ENCODE measurements at regions not wholly inside any gene's neighbourhood (a gene's known extent, or its start where the extent isn't known, plus 50 kb on each side); places are given as distances from the start of the nearest gene placed in this dataset.

DNA sequence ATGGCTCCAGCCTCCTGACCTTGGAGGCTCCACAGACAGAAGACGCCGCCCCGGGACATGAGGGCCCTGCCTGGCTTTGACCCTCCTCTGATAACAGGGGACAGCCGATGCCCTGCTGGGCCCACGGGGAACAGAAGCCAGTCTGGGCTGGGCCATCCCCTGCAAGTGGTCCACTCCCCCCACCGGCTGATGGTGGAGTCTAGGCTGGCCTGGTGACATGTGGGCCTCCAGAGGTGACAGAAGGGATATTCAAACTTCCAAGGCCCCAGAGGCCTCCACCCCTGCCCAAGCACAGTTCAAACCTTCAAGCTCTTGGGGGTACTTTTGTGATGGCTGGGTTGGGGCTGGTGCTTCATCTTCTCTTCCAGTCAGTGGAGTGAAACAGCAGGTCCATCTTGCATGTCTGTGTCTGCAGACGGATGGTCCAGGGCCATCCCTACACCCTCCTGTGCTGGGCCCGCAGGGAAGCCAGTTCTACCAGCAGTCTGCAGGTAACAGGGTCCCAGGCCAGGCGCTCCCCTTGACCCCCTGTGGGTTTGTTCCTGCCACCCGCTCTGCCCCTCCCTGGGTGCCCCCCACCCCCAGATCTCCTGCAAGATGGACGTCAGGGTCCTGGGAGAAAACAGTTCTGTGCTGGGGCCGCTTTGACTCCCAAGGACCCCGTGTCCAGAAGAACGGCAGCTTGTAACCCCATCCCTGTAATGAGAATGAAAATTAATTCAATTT, 929.9 kb downstream of the BRD1 start:
- DNase-seq (ENCODE audit: low read depth in 2 of 2): no peak

DNA sequence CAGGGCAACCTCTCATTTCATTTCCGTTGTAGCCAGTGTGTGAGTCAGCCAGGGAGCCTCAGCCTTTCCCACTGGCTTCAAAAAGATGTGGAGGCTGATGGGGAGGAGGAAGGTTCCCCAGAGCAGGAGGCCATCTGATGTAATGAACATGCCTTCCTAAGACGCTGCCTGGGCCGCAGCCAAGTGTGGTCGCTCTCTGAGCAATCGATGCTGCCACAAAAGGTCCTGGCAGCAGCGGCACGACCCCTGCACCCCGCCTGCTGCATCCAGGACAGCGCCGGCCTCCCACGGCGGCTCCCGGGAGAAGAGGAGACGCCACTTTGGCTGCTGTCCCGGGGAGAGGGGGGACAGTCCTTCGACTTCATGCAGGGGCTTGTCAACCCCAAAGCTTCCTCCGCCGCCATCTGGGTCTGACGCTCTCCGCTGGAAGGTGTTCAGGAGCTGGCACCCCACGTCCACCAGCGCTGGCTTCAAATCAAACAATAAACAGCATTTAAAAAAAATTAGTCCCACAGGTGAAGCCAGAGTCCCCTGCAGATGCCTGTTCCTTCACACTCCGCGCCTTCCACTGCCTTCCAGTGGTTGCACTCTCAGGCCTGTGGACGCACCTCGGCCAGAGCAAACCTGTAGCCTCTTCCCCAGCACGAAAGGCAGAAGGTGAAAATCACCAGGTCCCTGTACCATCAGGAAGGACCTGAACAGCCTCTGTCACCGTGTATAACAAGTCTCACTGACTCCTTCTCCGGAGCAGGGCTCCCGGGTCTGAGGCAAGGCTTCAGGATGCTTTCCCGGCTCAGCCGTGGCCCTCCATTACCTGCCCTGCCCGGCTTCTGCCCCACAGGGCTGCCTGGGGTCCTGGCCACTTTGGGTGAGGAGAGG, 930.7 kb downstream of the BRD1 start:
- no peak for DNase-seq (ENCODE audit: low read depth in 2 of 2)

DNA sequence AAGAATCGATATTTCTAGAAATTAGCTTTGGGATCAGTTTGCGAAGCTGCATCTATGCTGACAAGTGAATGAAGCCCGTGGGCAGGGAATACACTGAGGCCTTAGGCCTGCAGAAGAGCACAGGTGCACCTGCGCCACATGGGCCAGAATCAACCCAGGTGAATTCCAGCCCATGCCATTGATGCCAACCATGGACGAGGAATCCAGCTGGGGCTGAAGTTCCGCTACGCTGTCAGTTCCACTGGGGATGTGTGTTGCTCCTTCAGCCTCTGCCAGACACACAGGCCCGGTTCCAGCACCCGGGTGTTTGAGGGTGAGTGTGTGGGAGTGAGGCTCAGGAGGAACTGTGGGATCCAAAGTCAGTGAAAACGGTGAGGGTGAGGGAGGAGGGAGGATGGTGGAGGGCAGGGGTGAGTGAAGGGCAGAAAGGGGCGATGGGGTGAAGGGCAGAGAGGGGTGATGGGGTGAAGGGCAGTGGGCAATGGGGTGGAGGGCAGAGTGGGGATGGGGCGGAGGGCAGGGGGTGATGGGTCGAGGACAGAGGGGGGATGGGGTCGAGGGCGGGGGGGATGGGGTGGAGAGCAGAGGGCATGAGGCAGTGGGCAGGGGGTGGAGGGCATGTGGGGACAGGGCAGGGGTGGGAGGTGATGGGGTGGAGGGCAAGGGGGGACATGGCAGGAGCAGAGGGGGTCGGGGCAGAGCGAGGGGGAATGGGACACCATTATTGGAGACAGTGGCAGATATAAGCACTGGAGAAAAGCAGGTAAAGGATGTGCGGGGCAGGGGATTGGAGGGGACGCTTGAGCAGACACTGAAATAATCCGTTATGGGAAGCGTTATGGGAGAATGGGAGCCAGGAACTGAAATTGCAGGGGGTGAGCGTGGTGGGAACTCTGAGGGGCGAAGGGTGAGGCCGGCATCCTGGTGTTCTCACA, 931.6 kb downstream of the BRD1 start:
- DNase-seq (ENCODE audit: low read depth in 2 of 2): no peak

DNA sequence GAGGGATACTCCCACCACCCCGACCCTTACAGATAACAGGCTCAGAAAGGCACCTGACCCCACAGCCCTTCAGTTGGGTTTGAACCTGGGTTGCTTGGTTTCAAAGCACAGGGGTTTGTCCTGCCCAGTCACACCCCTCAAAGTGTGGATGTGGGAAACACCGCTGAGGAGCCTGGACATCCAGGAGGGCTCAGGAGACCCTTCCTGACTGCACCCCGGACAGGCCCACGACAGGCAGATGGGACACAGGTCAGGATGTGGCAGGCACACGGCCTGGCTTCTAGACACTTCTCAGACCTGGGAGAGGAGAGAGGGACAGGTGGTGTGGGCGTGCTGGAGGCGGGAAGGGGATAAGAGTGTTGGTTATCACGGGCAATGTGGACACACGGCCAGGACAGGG, 932.3 kb downstream of the BRD1 start:
- no peak for DNase-seq (ENCODE audit: low read depth in 2 of 2)

DNA sequence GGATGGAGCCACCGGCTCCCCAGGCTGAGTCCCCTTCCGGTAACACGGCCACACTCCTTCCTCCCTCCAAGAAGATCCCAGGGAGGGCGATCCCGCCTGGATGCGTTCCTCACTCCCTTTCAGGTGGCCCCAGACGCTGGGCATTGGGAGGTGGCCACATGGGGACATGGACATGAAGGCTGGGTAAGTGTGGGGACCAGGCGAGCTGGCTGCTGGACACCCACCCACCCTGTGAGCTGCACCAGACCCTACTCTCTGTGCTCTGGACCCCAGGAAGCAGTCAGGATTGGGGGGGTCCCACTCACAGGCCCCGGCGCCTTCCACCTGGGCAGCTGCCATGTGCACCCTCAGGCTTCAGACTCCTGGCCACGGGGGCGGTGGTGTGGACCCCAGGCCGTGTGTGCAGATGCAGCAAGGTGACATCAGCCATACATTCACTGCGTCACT, 932.8 kb downstream of the BRD1 start:
- no peak for DNase-seq (ENCODE audit: low read depth in 2 of 2)

DNA sequence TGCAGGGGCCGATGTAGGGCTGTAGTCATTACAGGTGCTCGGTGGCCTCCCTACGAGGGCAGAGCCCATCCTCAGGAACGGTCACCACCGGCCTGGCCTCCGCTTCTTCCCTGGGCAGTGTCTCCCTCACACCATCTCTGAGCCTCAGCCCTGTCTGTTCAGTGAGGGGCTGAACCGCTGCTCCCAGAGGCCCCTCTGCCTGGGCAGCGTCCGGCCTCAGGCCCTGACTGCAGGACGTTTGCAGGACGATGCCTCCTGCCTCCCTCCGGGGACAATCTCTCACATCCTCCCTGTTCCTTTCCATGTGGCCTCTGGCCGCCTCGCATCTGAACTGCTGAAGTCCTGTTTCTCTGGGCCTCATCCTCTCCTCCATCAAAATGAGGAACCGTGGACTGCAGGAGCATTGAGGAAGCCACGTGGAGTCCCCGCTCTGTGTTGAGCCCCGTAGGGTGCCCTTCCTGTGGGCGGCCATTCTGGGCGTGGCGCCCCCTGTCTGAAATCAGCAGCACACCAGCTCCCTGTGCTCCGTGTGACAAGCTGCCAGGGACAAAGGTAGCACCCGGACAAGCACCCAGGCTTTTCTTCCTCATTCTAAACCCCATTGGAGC, 933.5 kb downstream of the BRD1 start:
- DNase-seq (ENCODE audit: low read depth in 2 of 2): no peak

DNA sequence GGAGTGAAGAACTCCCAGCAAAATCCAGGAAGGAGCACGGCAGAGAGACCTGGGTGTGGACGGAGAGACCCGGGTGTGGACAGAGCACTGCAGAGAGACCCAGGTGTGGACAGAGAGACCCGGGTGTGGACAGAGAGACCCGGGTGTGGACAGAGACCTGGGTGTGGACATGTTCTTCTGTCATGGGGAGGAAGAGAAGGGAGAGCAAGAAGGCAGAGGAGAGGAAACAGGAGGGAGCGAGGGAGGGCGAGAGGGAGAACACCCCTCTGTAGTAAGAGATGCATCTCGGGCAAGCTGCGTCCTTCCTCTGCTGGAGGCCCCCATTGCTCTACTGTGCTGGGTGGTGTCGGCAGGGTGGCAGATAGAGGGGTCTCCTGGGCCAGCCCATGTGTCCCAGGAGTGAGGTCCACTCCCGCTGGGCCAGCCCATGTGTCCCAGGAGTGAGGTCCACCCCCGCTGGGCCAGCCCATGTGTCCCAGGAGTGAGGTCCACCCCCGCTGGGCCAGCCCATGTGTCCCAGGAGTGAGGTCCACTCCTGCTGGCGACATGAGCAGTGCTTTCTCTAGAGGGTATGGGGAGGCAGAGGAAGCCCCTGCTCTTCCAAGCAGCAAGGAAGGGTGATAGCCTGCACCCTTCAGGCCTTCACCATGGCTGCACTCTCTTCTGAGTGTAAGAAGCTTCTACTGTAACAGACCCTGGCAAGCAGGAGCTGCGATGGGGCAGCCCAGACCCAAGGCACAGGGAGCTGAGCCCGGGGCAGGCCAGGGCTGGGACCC, 934.2 kb downstream of the BRD1 start:
- no peak for DNase-seq (ENCODE audit: low read depth in 2 of 2)

DNA sequence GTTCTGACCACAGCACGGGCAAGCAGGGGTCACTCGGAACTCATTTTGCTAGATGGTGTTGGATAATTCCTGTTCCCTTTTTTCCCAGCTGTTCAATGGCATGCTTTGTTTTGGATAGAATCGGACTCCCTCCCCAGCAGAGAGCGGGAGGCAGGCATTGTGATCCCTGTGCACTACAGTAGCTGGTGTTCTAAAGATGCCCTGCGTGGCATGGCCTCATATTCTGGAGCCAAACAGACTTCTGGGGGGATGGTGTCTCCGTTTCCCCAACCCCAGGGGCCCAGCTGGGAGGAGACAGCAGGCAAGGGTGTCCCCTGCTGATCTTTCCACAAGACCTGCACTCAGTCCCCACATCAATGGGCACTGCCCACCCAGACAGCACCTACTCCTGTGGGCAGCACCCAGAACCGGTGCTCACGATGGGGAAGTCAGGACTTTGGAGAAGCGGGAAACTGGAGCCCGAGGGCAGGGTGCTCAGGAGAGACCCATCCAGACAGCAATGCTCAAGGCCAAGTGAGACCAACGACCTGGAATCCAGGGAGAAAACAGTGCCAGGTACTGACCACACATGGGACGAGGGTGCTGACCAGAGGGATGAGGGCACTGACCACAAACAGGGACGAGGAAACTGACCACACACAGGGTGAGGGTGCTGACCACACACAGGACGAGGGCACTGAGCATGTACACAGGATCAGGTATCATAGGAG, 934.9 kb downstream of the BRD1 start:
- DNase-seq (ENCODE audit: low read depth in 2 of 2): no peak

DNA sequence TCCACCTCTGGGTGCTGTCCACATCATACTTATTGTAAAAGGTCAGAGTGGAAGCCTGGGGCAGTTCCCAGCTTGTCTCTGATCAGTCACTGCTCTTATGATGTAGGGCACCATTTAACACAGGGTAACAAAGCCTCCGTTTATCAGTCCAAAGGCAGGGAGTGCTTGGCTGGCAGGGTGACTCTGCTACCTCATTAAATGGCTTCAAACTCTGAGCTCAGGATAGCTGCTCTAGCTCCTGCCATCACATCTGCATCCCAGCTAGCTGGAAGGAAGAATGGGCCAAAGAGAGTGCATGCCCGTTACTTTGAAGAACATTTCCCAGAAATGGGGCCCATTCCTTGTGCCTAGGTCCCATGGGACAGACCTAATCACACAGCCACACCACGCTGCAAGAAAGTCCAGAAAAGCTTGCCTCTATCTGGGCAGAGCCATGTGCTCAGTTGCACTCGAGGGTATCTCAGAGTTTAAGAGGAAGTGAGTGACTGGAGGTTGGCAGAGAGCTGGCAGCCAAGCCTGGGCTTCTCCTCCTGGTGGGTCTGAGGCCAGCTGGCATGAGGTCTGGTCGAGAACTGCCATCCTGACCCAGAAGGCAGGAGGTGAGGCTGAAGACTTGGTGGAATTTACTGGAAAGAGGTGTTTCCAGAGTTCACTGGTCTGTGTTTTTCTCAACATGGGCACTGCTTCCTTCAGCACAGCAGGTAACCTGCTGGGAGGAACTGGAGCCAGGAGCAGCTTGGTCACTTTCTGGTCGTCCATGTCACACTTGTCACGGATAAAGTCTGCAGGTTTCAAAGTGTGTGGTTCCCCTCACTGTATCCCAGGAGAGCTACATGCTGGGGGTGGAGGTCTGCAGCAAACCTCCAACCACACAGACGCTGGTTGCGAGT, 935.7 kb downstream of the BRD1 start:
- no peak for DNase-seq (ENCODE audit: low read depth in 2 of 2)

DNA sequence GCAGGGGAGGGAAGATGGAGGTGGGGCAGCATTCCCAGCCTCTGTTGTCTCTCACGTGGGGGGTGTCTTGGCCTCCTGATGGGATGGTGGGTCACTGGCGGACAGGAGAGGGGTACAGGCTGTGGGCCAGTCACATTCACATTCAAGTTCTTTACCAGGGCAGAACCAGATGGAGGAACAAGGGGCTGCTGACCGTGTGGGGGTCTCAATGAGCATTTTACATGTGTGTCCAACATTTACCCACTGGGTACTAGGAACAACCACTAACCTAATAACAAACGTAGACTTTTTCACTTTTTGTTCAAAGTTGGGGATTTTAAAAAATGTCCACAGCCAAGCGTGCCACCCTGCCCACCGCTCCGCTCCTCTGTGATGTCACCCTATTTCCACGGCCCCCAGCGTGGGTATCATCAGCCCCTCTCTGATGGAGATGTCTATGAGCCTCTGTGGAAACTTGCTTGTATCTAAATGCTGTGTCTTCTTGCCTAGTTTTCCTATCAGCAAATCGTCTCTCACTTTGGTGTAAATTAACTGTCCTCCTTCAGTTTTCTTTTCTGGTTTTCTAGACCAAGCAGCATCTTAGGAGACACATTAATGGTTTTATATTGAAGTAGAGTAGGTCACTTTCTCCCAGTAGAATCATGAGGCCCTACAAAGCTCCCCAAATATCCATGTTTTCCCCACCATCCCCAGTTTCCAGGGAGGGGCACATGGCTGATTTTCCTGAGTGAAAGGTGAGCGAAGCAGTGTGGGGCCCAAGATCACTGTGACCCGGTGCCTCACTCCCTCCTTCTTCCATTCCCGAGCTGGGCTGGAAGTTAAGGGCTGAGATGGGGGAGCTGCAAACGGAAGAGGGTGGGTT, 936.7 kb downstream of the BRD1 start:
- no peak for DNase-seq (ENCODE audit: low read depth in 2 of 2)

DNA sequence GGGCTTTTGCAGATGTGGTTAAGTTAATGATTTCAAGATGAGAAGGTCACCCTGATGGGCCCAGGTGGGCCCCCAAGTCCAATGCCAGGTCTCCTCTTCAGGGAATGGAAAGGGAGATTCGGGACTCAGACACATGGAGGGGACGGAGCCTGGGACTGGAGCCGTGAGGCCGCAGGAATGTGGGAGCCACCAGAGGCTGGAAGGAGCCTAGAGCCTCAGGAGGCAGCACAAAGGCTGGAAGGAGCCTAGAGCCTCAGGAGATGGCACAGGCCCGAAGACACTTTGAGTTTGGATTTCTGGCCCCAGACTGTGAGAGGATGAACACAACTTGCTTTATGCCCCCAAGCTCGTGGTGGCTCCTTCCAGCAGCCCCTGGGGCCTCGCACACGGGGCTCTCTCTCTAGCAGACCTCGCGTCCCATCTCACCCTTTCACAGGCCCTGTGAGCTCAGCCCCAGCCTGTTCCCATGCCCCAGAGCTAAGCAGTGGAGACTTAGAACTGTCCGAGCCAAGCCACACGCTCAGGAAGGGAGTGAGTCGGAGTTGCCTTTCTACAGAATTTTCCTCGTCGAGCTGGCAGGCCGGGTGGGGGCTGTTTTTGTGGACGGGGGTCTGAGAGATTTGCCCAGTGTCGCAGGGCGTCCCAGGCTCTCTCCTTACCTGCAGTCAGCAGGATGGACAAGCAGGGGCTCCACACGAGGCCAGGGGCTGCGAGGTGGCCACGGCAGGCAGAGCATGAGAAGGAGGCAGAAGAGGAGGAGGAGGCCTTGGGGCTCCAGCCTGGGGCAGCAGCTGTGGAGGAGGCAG, 937.6 kb downstream of the BRD1 start:
- no peak for DNase-seq (ENCODE audit: low read depth in 2 of 2)

DNA sequence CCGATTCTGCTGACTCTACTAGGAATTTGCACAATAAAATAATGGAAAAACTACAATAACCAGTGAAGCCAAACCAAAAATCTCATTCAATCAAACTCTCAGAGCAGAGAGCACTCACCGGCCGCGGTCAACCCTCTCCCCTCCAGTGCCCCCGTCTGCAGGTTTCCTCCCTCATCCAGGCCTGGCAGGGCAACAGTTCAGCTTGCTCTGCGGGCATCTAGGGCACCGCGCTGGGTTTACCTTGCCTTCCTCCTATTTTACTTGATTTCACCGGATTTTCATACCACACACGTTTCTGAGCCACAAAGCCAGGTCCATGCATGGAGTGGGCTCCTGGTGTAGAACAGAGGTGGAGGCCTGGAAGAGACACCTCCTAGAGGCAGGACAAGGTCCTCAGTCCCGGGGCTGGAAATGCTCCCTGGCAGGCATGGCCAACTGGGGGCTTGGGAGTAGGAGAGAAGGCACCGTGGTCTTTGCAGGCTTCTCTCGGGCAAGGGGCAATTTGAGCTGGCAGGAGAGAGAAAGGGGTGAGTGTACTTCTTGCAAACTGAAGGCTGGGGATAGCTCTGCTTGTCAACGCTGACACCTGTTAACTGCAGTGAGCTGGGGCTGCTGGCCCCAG, 938.4 kb downstream of the BRD1 start:
- no peak for DNase-seq (ENCODE audit: low read depth in 2 of 2)

DNA sequence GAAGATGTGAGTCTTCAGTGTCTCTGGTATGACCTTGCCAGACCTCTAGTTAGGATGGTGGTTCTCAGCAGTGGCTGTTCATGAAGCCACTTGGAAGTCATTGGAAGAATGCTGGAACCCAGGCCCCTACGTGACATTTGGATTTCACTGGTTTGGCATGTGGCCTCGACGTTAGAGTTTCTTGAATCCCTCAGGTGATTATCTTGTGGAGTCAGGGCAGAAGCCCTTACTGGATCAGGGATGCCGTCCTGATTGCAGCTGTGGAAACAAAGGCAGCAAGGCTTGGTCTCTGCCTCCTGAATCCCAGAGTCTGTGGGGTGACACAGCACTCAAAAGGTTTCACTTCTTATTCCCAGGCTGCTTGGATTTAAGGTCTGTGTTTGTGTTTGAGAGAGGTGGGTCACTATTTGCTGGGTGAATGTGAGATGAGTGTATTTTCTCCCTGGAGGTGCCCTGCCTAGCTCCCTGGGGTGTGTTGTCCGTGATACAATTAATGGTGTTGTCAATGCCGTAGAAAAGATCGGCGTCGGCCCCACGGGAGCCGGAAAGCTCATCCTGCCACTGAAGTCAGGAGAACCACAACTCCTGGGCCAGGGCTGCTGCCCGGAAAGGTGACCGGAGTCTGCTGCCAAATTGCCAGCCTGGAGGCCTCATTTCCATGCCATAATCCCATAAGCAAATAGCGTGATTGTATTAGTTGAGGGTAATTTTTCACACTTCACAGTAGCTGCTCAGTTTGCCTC, 939.0 kb downstream of the BRD1 start:
- DNase-seq (ENCODE audit: low read depth in 2 of 2): no peak

DNA sequence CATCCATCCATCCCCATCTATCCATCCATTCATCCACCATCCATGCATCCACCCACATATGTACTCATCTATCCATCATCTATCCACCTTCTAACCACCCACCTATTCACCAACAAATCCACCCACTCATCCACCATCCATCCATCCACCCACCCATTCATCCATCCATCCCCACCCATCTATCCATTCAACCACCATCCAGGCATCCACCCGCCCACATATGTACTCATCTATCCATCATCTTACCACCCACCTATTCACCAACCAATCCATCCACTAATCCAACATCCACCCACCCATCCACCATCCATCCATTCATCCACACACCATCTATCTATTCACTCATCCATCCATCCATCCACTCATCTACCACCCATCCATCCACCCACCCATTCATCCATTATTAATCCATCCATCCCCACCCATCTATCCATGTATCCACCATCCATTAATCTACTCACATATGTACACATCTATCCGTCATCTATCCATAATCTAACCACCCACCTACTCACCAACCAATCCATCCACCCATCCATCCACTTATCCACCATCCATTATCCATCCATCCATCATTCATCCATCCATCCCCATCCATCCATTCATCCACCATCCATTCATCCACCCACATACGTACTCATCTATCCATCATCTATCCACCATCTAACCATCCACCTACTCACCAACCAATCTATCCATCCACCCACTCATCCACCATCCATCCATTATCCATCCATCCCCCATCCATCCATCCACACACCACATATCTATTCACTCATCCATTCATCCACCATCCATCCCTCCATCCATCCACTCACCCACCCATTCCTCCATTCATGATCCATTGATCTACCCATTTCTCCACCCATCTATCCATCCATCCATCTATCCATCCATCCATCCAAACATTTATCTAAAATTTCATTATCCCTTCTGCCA, 940.0 kb downstream of the BRD1 start:
- DNase-seq (ENCODE audit: low read depth in 2 of 2): no peak
